Kidney (tissue), 13 donors: ENCODE measurements at regions not wholly inside any gene's neighbourhood (a gene's known extent, or its start where the extent isn't known, plus 50 kb on each side); places are given as distances from the start of the nearest gene placed in this dataset.

ENCODE experiments used
- DNase-seq, 5 donors: peaks; one replicate each; pipeline ENCODE4 v3.0.0-alpha.2; 2013 to 2020
- FAIRE-seq: peaks from 2 replicates; lab custom pipeline; 2012; peaks lifted over from hg19 to GRCh38; lab: Jason Lieb, UNC
- H3K27ac ChIP-seq, 2 donors: one replicate each; pipeline ENCODE4 v1.7.0; 2013; ENCODE audit warnings: low read depth in 2 of 2, low read length in 2 of 2, inconsistent platforms in 1 of 2
- H3K27me3 ChIP-seq: one replicate; pipeline ENCODE4 v1.7.1; 2013; ENCODE audit warnings: low read length, inconsistent platforms; ENCODE audit not compliant: control insufficient read depth, insufficient read depth
- H3K36me3 ChIP-seq, 3 donors: one replicate each; pipeline versions ENCODE4 v1.7.0 to v1.7.1; 2013; ENCODE audit warnings: low read length in 3 of 3, control low read depth in 1 of 3, inconsistent platforms in 1 of 3; ENCODE audit not compliant: insufficient read depth in 3 of 3, control insufficient read depth in 2 of 3
- H3K4me1 ChIP-seq, 3 donors: one replicate each; pipeline versions ENCODE4 v1.7.0 to v1.7.1; 2013; ENCODE audit warnings: low read length in 3 of 3, inconsistent platforms in 1 of 3, low read depth in 1 of 3; ENCODE audit not compliant: control insufficient read depth in 2 of 3, insufficient read depth in 2 of 3
- H3K4me3 ChIP-seq, 3 donors: one replicate each; pipeline versions ENCODE4 v1.7.0 to v1.8.1; 2013; ENCODE audit warnings: low read length in 3 of 3, control low read depth in 1 of 3, inconsistent platforms in 1 of 3
- H3K9ac ChIP-seq, 3 donors: one replicate each; pipeline versions ENCODE4 v1.7.0 to v1.7.1; 2013; ENCODE audit warnings: low read length in 3 of 3, control low read depth in 1 of 3, inconsistent platforms in 1 of 3
- H3K9me3 ChIP-seq, 3 donors: one replicate each; pipeline versions ENCODE4 v1.7.0 to v1.7.1; 2013; ENCODE audit warnings: low read length in 3 of 3, control low read depth in 1 of 3, inconsistent platforms in 1 of 3; ENCODE audit not compliant: control insufficient read depth in 2 of 3, insufficient read depth in 1 of 3
- CTCF ChIP-seq: IDR thresholded peaks from 3 replicates; pipeline ENCODE4 v1.5.1; 2012; ENCODE audit warnings: mild to moderate bottlenecking, moderate library complexity, borderline replicate concordance; ENCODE audit not compliant: insufficient read depth; ENCODE audit errors: extremely low read depth
- intact Hi-C: fragments of 100-400 bp; cut with DNase I; formaldehyde crosslinking; loops from one replicate; pipeline ENCODE4 v1.11.1; 2022
- donor health status: control.
- donor health status: control.
- donor health status: control.
- donor health status: control.
- donor health status: control.
- donor health status: DM: yes; HTN: yes; CAD: no.
- donor health status: Normal renal cell carcinoma (clear cell type).

GRCh38 chr15:59845942-59846499 lies 156.9 kb upstream of the BNIP2 start:
- Histone ChIP-seq H3K27me3 (no peaks in the 10 kb centered on the region), H3K9ac (no peak overlapping the region), H3K9me3 (no peaks in the 10 kb centered on the region), H3K4me3 (no peak overlapping the region), H3K4me1 (no peaks in the 10 kb centered on the region), H3K27ac (no peak overlapping the region), H3K36me3 (no peaks in the 10 kb centered on the region)
- TF ChIP-seq CTCF, result no peak
- DNase-seq (no peak), FAIRE-seq (no peak)
- intact Hi-C loops, result no loop called here

- no peak overlapping the region for H3K9ac ChIP-seq
- no peak for TF ChIP-seq CTCF
- no peaks in the 10 kb centered on the region for H3K36me3 ChIP-seq
- no peaks in the 10 kb centered on the region for H3K9me3 ChIP-seq
- no peaks in the 10 kb centered on the region for H3K27me3 ChIP-seq
- no peak for DNase-seq
- H3K27ac ChIP-seq, result no peak overlapping the region
- intact Hi-C loops, result no loop called here
- FAIRE-seq, result no peak
- no peak overlapping the region for H3K4me3 ChIP-seq
- H3K4me1 ChIP-seq, result no peaks in the 10 kb centered on the region
These were observed 154.5 kb upstream of the BNIP2 start for GRCh38 chr15:59843609-59844008.

GRCh38 chr15:59841036-59841435 lies 151.9 kb upstream of the BNIP2 start:
- no peak overlapping the region for H3K4me3 ChIP-seq
- H3K27ac ChIP-seq, result no peak overlapping the region
- intact Hi-C loops, result no loop called here
- no peaks in the 10 kb centered on the region for H3K36me3 ChIP-seq
- H3K9ac ChIP-seq, result no peak overlapping the region
- FAIRE-seq (no peak), DNase-seq (no peak)
- no peaks in the 10 kb centered on the region for H3K9me3 ChIP-seq
- no peaks in the 10 kb centered on the region for H3K4me1 ChIP-seq
- H3K27me3 ChIP-seq, result no peaks in the 10 kb centered on the region
- TF ChIP-seq CTCF, result no peak

DNA sequence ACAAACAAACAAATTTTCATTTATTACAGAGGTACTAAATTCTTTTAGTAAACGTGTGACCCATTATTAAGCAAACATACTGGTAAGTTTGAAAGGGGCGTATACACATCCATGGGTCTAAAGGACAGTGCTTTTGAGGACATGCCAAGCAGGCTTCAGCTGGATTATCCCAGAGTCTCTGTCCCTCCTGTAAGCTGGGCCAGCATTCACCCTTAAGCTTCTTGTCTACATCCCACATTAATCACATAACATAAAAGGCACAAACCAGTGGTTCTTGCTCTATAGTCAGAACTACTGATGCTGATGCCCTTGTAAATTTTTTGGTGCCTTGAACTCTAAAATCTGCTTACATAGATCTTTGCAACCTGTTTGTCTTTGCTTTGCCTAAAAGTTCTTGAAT lies 150.8 kb upstream of the BNIP2 start:
- intact Hi-C loops, result no loop called here
- DNase-seq (no peak), FAIRE-seq (no peak)
- H3K36me3 ChIP-seq, result no peaks in the 10 kb centered on the region
- no peaks in the 10 kb centered on the region for H3K4me1 ChIP-seq
- no peak overlapping the region for H3K4me3 ChIP-seq
- H3K27ac ChIP-seq, result no peak overlapping the region
- TF ChIP-seq CTCF, result no peak
- H3K9ac ChIP-seq, result no peak overlapping the region
- H3K27me3 ChIP-seq, result no peaks in the 10 kb centered on the region
- H3K9me3 ChIP-seq, result no peaks in the 10 kb centered on the region
